ENCODE measurements at regions not wholly inside any gene's neighbourhood (a gene's known extent, or its start where the extent isn't known, plus 50 kb on each side); places are given as distances from the start of the nearest gene placed in this dataset.

DNA sequence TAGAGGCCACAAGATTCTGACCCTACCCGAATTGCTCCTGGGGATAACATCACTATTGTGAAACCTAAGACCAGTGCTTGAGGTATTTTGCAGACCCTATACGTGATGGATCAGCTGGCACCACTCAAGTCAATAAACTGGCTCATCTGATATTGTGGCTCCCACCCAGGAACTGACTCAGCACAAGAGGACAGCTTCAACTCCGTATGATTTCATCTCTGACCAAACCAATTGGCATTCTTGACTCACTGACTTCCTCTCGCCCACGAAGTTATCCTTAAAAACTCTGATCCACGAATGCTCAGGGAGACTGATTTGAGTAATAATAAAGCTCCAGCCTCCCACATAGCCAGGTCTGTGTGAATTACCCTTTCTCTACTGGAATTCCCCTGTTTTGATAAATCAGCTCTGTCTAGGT, 1036.1 kb upstream of the TMEM132C start:
- H3K27ac ChIP-seq (ENCODE audit: low read depth, low read length): peak overlapping the region; percentile 92
- CTCF ChIA-PET: no interaction called here
- H3K9me3 ChIP-seq (ENCODE audit: control insufficient read depth, insufficient read depth, low read length): peaks cover 10% of the 10 kb centered on the region
- H3K27me3 ChIP-seq (ENCODE audit: control insufficient read depth, insufficient read depth, low read length): no peaks in the 10 kb centered on the region
- POLR2A ChIA-PET: interaction anchor here (0.6 to 0.9 kb wide), 3 partner anchors 29 to 56 kb away, joined by 3 read pairs; no protein-coding TSS in a partner anchor
- TF ChIP-seq, protein P1, sequence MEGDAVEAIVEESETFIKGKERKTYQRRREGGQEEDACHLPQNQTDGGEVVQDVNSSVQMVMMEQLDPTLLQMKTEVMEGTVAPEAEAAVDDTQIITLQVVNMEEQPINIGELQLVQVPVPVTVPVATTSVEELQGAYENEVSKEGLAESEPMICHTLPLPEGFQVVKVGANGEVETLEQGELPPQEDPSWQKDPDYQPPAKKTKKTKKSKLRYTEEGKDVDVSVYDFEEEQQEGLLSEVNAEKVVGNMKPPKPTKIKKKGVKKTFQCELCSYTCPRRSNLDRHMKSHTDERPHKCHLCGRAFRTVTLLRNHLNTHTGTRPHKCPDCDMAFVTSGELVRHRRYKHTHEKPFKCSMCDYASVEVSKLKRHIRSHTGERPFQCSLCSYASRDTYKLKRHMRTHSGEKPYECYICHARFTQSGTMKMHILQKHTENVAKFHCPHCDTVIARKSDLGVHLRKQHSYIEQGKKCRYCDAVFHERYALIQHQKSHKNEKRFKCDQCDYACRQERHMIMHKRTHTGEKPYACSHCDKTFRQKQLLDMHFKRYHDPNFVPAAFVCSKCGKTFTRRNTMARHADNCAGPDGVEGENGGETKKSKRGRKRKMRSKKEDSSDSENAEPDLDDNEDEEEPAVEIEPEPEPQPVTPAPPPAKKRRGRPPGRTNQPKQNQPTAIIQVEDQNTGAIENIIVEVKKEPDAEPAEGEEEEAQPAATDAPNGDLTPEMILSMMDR (IDR thresholded peaks at IDR 0.05; ENCODE audit: low read depth, low read length): no peak
- no peak overlapping the region for H3K4me3 ChIP-seq (ENCODE audit: low read depth, low read length)
- peak; percentile 83 for DNase-seq (ENCODE audit: low read depth, low spot score)

DNA sequence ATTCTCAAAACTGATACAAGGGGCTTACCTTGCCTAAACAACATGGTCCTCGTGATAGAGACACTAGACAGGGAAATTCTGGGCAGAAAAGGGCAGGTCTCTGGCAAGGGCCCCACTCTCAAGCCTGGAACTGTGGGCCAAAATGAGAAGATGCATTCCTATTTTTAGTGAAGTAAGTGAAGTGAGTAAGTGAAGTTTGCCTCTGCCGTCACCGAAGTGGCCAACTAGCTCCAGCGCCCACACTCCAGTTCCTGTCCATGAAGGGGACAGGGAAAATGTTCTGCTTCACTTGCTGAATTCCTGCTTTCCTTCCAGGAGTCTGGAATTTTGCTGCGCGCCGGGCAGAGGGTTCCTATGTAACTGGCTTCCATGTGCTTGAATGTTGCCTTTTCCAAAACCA, 1035.6 kb upstream of the TMEM132C start:
- no peak for DNase-seq (ENCODE audit: low read depth, low spot score)
- Histone ChIP-seq H3K27ac (ENCODE audit: low read depth, low read length) (peak overlapping the region; percentile 92), H3K9me3 (ENCODE audit: control insufficient read depth, insufficient read depth, low read length) (peaks cover 12% of the 10 kb centered on the region), H3K27me3 (ENCODE audit: control insufficient read depth, insufficient read depth, low read length) (no peaks in the 10 kb centered on the region), H3K4me3 (ENCODE audit: low read depth, low read length) (no peak overlapping the region)
- CTCF ChIA-PET: no interaction called here
- POLR2A ChIA-PET: interaction anchor here (0.9 kb wide), 1 partner anchor 40 kb away, joined by 3 read pairs; no protein-coding TSS in a partner anchor
- TF ChIP-seq, protein P1 (IDR thresholded peaks at IDR 0.05; ENCODE audit: low read depth, low read length): no peak

DNA sequence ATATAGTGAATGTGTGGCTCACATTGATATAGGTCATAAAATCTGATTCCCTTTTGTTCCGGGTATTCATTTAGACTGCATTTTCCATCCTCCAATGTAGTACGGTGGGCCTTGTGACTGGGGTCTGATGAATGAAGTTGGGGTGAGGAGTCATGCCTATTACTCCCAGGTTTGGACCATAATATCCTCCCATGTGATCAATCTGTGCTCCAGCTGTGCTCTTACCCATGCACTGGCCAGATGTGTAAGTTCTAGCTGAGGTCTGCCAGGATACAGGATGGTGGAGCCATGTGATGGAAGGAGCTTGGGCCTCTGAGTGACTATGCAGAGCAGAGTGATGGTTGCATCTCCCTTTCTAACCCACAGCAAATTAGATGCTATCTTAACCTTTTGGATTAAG, 1034.0 kb upstream of the TMEM132C start:
- no peak overlapping the region for H3K27ac ChIP-seq (ENCODE audit: low read depth, low read length)
- peaks cover 16% of the 10 kb centered on the region for H3K9me3 ChIP-seq (ENCODE audit: control insufficient read depth, insufficient read depth, low read length)
- CTCF ChIA-PET: no interaction called here
- H3K27me3 ChIP-seq (ENCODE audit: control insufficient read depth, insufficient read depth, low read length): no peaks in the 10 kb centered on the region
- no peak for DNase-seq (ENCODE audit: low read depth, low spot score)
- TF ChIP-seq, protein P1 (IDR thresholded peaks at IDR 0.05; ENCODE audit: low read depth, low read length): no peak
- POLR2A ChIA-PET: no interaction called here
- no peak overlapping the region for H3K4me3 ChIP-seq (ENCODE audit: low read depth, low read length)

DNA sequence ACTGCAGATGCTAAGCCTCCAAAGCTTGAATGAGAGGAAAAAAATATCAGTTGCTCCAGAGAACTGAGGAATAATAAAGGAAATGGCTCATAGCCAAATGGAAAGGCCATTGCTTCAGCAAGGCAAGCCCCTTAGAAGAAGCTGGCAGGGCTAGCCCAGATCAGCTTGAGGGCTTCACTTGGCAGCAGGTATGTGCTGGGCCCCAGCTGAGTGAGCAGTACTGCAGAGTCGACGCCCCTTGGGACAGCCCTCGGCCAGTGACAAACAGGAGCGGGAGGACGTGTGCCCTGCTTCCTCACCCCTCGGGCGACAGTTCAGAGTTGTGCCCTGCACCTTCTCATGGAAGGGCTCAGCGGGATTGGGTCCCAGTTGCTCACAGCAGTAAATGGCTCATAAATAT, 1031.2 kb upstream of the TMEM132C start:
- Histone ChIP-seq H3K9me3 (ENCODE audit: control insufficient read depth, insufficient read depth, low read length) (peaks cover 18% of the 10 kb centered on the region), H3K27ac (ENCODE audit: low read depth, low read length) (no peak overlapping the region), H3K27me3 (ENCODE audit: control insufficient read depth, insufficient read depth, low read length) (no peaks in the 10 kb centered on the region), H3K4me3 (ENCODE audit: low read depth, low read length) (no peak overlapping the region)
- no peak for DNase-seq (ENCODE audit: low read depth, low spot score)
- ChIA-PET POLR2A (no interaction called here), CTCF (no interaction called here)
- TF ChIP-seq, protein P1 (IDR thresholded peaks at IDR 0.05; ENCODE audit: low read depth, low read length): no peak

DNA sequence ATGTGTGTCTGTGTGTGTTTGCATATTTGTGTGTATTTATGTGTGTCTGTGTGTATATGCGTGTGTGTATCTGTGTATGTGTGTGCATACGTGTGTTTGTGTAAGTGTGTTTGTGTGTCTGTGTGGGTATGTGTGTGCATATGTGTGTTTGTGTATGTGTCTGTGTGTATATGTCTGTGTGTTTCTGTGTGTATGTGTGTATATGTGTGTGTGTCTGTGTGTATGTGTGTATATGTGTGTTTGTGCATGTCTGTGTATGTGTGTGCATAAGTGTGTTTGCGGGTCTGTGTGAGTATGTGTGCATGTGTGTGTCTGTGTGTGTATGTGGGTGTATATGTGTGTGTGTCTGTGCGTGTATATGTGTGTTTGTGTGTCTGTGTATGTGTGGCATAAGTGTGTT, 1030.5 kb upstream of the TMEM132C start:
- TF ChIP-seq, protein P1 (IDR thresholded peaks at IDR 0.05; ENCODE audit: low read depth, low read length): no peak
- H3K9me3 ChIP-seq (ENCODE audit: control insufficient read depth, insufficient read depth, low read length): peaks cover 18% of the 10 kb centered on the region
- no peak for DNase-seq (ENCODE audit: low read depth, low spot score)
- H3K4me3 ChIP-seq (ENCODE audit: low read depth, low read length): no peak overlapping the region
- ChIA-PET POLR2A (no interaction called here), CTCF (no interaction called here)
- H3K27me3 ChIP-seq (ENCODE audit: control insufficient read depth, insufficient read depth, low read length): no peaks in the 10 kb centered on the region
- H3K27ac ChIP-seq (ENCODE audit: low read depth, low read length): no peak overlapping the region
